Hepatocyte (in vitro differentiated cells): ENCODE measurements at regions not wholly inside any gene's neighbourhood (a gene's known extent, or its start where the extent isn't known, plus 50 kb on each side); places are given as distances from the start of the nearest gene placed in this dataset.

ENCODE experiments used
- DNase-seq: peaks from one replicate; pipeline ENCODE4 v3.0.0-alpha.2; 2016; ENCODE audit warnings: low spot score
- H2AFZ ChIP-seq: fragments of 200-600 bp; sonication (generic); 2 replicates; pipeline ENCODE4 v1.6.0; 2016; ENCODE audit warnings: antibody characterized with exemption, mild to moderate bottlenecking
- H3K27ac ChIP-seq: fragments of 200-600 bp; sonication (generic); 2 replicates; pipeline ENCODE4 v1.5.1; 2016; ENCODE audit warnings: mild to moderate bottlenecking
- H3K27me3 ChIP-seq: fragments of 200-600 bp; sonication (generic); 2 replicates; pipeline ENCODE4 v1.6.1; 2016
- H3K36me3 ChIP-seq: fragments of 200-600 bp; sonication (generic); replicated peaks from 2 replicates; pipeline ENCODE4 v1.5.1; 2016; ENCODE audit warnings: low read depth; ENCODE audit not compliant: insufficient read depth
- H3K4me1 ChIP-seq: fragments of 200-600 bp; sonication (generic); 2 replicates; pipeline ENCODE4 v1.5.1; 2016; ENCODE audit warnings: mild to moderate bottlenecking, moderate library complexity; ENCODE audit not compliant: insufficient read depth
- H3K4me2 ChIP-seq: fragments of 200-600 bp; sonication (generic); 2 replicates; pipeline ENCODE4 v1.6.0; 2016
- H3K4me3 ChIP-seq: fragments of 200-600 bp; sonication (generic); 2 replicates; pipeline ENCODE4 v1.5.1; 2016; ENCODE audit warnings: mild to moderate bottlenecking
- H3K79me2 ChIP-seq: fragments of 200-600 bp; sonication (generic); 2 replicates; pipeline ENCODE4 v1.6.0; 2017; ENCODE audit warnings: mild to moderate bottlenecking
- H3K9me2 ChIP-seq: fragments of 200-600 bp; sonication (generic); replicated peaks from 2 replicates; pipeline ENCODE4 v1.6.0; 2017; ENCODE audit warnings: mild to moderate bottlenecking; ENCODE audit not compliant: insufficient read depth
- H3K9me3 ChIP-seq: fragments of 200-600 bp; sonication (generic); 2 replicates; pipeline ENCODE4 v1.5.1; 2016; ENCODE audit warnings: low read depth, mild to moderate bottlenecking
- H4K20me1 ChIP-seq: fragments of 200-600 bp; sonication (generic); 2 replicates; pipeline ENCODE4 v1.6.0; 2016; ENCODE audit warnings: mild to moderate bottlenecking; ENCODE audit not compliant: insufficient read depth, poor library complexity, severe bottlenecking
- CTCF ChIP-seq: fragments of 200-600 bp; sonication (generic); IDR thresholded peaks from 2 replicates; pipeline ENCODE4 v1.5.1; 2016; ENCODE audit warnings: antibody characterized with exemption, mild to moderate bottlenecking; ENCODE audit not compliant: poor library complexity
- EZH2 ChIP-seq: fragments of 200-600 bp; sonication (generic); IDR thresholded peaks from 2 replicates; pipeline ENCODE4 v1.6.1; 2016; ENCODE audit warnings: antibody characterized with exemption, mild to moderate bottlenecking, borderline replicate concordance
- EZH2phosphoT487 ChIP-seq: fragments of 200-600 bp; sonication (generic); IDR thresholded peaks from one replicate; pipeline ENCODE4 v1.6.1; 2018; ENCODE audit warnings: antibody characterized with exemption, mild to moderate bottlenecking, low read depth, moderate library complexity; ENCODE audit not compliant: unreplicated experiment, severe bottlenecking
- WGBS: methylation state at CpG from one replicate; pipeline ENCODE4 v1.1.6; 2016; ENCODE audit warnings: low lambda C conversion rate; ENCODE audit errors: missing lambda C conversion rate; 5-methylcytosine and 5-hydroxymethylcytosine counted together

DNA sequence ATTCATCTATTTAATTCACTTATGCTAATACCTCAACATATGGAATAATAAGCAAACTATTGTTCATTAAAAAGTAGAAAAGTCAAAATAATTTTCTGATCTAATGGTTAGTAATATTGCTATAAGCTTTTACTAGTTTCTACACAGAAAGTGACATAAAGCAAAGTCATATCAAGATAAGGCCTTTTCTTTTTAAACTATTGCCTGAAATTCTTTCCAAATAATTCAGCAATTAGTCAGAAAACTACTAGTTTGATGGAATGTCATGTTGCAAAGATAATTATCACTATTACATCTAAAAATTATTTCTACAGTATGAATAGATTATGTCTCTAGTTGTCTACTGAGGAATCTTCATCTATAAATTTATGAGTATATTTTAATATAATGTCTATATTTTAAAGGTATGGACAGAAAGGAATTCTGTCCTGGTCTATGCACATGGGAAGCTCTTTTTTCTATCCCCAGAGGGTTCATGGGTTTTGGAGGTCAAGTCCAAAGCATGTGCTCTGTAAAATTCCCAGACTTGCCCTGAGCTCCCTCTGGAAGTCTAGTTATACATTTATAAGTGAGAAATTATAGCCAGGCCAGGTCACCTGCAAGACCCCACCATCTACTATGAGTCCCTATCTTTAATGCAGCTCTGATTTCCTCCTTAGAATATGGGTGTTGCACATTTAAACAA, 84.6 kb upstream of the DPYD start:
- no peaks in the 10 kb centered on the region for H4K20me1 ChIP-seq
- no peak overlapping the region for H3K4me2 ChIP-seq
- H3K9me3 ChIP-seq, result no peaks in the 10 kb centered on the region
- H3K79me2 ChIP-seq, result no peaks in the 10 kb centered on the region
- no peak overlapping the region for H3K27ac ChIP-seq
- DNase-seq, result no peak
- H3K4me3 ChIP-seq, result no peak overlapping the region
- TF ChIP-seq EZH2 (no peak), EZH2phosphoT487 (no peak)
- H2AFZ ChIP-seq, result no peak overlapping the region
- H3K36me3 ChIP-seq, result no peaks in the 10 kb centered on the region
- no peaks in the 10 kb centered on the region for H3K27me3 ChIP-seq
- H3K4me1 ChIP-seq, result no peaks in the 10 kb centered on the region
- H3K9me2 ChIP-seq, result no peaks in the 10 kb centered on the region

DNA sequence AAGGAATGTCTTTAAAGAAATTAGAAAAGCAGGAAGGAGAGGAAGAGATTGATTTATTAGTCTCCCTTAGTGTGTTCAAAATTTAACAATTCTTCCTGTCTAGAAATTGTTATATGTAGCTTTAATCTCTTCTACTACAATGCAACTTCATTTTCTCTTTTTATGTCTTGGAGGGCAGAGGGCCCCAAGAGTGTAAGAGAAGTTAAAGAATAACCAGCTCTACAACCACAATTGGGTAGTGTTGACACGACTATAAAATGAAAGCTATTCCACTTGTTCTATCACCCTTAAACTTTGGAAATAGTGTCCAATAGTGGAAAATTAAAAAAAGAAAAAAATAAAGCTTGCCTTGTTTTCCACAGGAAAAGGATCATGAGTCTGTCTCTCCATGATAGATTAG, 82.6 kb upstream of the DPYD start:
- Histone ChIP-seq H3K4me1 (no peaks in the 10 kb centered on the region), H3K9me3 (no peaks in the 10 kb centered on the region), H3K4me2 (peak overlapping the region; percentile 19), H3K36me3 (no peaks in the 10 kb centered on the region), H3K27me3 (no peaks in the 10 kb centered on the region), H3K79me2 (no peaks in the 10 kb centered on the region), H2AFZ (no peak overlapping the region), H3K9me2 (no peaks in the 10 kb centered on the region), H3K27ac (no peak overlapping the region), H4K20me1 (no peaks in the 10 kb centered on the region), H3K4me3 (no peak overlapping the region)
- TF ChIP-seq EZH2, result no peak
- TF ChIP-seq CTCF, result no peak
- TF ChIP-seq EZH2phosphoT487, result no peak
- WGBS, result 37% methylated on average over 1 of the region's 1 CpG
- peak; percentile 5 for DNase-seq

DNA sequence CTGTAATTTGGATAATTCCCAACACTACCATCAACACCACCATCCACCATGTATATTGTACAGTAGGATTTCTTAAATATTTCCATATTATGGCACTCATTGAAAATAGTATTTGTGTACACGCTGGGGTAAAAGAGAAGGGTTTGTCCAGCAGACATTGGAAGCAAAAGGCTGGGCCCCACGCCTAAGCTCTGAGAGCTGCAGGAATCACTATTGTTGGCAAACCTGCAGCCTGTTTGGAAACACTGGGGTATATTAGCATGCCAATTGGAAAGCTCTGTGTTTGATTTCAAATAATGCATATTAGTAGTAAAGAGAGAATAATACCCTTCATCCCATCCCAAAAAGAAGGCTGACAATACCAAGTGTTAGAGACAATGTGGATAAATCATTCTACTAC, 81.5 kb upstream of the DPYD start:
- H4K20me1 ChIP-seq, result no peaks in the 10 kb centered on the region
- no peaks in the 10 kb centered on the region for H3K27me3 ChIP-seq
- TF ChIP-seq CTCF, result no peak
- TF ChIP-seq EZH2, result no peak
- no peak for TF ChIP-seq EZH2phosphoT487
- no peak overlapping the region for H2AFZ ChIP-seq
- no peaks in the 10 kb centered on the region for H3K4me1 ChIP-seq
- H3K79me2 ChIP-seq, result no peaks in the 10 kb centered on the region
- H3K9me3 ChIP-seq, result no peaks in the 10 kb centered on the region
- H3K9me2 ChIP-seq, result no peaks in the 10 kb centered on the region
- no peaks in the 10 kb centered on the region for H3K36me3 ChIP-seq
- H3K4me3 ChIP-seq, result no peak overlapping the region
- H3K4me2 ChIP-seq, result no peak overlapping the region
- no peak for DNase-seq
- no peak overlapping the region for H3K27ac ChIP-seq
- 80% methylated on average over 2 of the region's 2 CpGs for whole genome bisulfite sequencing

DNA sequence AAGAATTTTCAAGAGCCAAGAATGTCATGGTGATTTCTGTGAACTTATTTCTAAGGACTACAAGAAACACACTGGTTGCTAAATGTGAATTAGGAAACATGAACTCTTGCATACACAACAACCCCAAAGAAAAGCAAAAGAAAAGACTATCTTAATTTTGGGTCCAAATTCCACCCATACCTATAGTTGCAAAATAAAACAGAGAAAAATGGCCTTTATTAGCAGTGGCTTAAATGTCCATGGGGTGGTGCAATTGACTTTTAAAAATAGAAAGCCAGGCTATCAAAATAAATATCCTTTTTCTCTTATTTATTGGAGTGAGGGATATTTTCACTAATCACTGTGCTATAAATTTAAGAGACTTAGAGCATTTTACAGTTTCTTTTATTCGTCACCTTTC, 80.9 kb upstream of the DPYD start:
- Histone ChIP-seq H3K79me2 (no peaks in the 10 kb centered on the region), H4K20me1 (no peaks in the 10 kb centered on the region), H3K4me2 (no peak overlapping the region), H3K9me2 (no peaks in the 10 kb centered on the region), H3K27ac (no peak overlapping the region), H2AFZ (no peak overlapping the region), H3K9me3 (no peaks in the 10 kb centered on the region), H3K27me3 (no peaks in the 10 kb centered on the region), H3K4me1 (no peaks in the 10 kb centered on the region), H3K4me3 (no peak overlapping the region), H3K36me3 (no peaks in the 10 kb centered on the region)
- DNase-seq, result no peak
- TF ChIP-seq CTCF, result peak; percentile 9
- no peak for TF ChIP-seq EZH2
- TF ChIP-seq EZH2phosphoT487, result no peak
- WGBS, result 94% methylated on average over 1 of the region's 1 CpG
